ENCODE measurements at regions not wholly inside any gene's neighbourhood (a gene's known extent, or its start where the extent isn't known, plus 50 kb on each side); places are given as distances from the start of the nearest gene placed in this dataset.

- H3K4me3 ChIP-seq (ENCODE audit: low read length) = no peak overlapping the region
- H3F3A ChIP-seq (ENCODE audit: low read length, unreplicated experiment) = no peaks in the 10 kb centered on the region
- DNase-seq (no peak), ATAC-seq (no peak)
- no peak overlapping the region for H3K27ac ChIP-seq (ENCODE audit: low read length)
- no peak overlapping the region for H2AFZ ChIP-seq (ENCODE audit: low read length)
- no peaks in the 10 kb centered on the region for H3K4me1 ChIP-seq (ENCODE audit: insufficient read depth, low read length)
- no peaks in the 10 kb centered on the region for H3K27me3 ChIP-seq (ENCODE audit: low read length)
- H3K9me3 ChIP-seq (ENCODE audit: low read length) = no peaks in the 10 kb centered on the region
- no peak overlapping the region for H3K4me2 ChIP-seq (ENCODE audit: low read length)
- ChIA-PET CTCF (no interaction called here), POLR2A (ENCODE audit: unreplicated experiment) (no interaction called here)
- TF ChIP-seq EZH2phosphoT487 (IDR thresholded peaks at IDR 0.05; ENCODE audit: borderline replicate concordance, low read length) (no peak), EZH2 (IDR thresholded peaks at IDR 0.05; ENCODE audit: low read length, unreplicated experiment) (no peak)
- TF ChIP-seq, protein P1, sequence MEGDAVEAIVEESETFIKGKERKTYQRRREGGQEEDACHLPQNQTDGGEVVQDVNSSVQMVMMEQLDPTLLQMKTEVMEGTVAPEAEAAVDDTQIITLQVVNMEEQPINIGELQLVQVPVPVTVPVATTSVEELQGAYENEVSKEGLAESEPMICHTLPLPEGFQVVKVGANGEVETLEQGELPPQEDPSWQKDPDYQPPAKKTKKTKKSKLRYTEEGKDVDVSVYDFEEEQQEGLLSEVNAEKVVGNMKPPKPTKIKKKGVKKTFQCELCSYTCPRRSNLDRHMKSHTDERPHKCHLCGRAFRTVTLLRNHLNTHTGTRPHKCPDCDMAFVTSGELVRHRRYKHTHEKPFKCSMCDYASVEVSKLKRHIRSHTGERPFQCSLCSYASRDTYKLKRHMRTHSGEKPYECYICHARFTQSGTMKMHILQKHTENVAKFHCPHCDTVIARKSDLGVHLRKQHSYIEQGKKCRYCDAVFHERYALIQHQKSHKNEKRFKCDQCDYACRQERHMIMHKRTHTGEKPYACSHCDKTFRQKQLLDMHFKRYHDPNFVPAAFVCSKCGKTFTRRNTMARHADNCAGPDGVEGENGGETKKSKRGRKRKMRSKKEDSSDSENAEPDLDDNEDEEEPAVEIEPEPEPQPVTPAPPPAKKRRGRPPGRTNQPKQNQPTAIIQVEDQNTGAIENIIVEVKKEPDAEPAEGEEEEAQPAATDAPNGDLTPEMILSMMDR (conservative IDR thresholded peaks at IDR 0.05; ENCODE audit: low read depth, low read length) = no peak
- intact Hi-C loops (cut with micrococcal nuclease) = no loop called here
- H3K9me2 ChIP-seq (replicated peaks; ENCODE audit: low read length) = no peaks in the 10 kb centered on the region
- no peaks in the 10 kb centered on the region for H4K20me1 ChIP-seq (ENCODE audit: low read length)
- H3K36me3 ChIP-seq (ENCODE audit: low read depth, low read length) = no peaks in the 10 kb centered on the region
- BruUV-seq (replicated peaks) = no TSS peak
- H3K9ac ChIP-seq (ENCODE audit: low read length) = no peak overlapping the region
- H3K79me2 ChIP-seq (ENCODE audit: low read length) = no peaks in the 10 kb centered on the region
These were observed 326.9 kb upstream of the NPSR1 start for GRCh38 chr7:34331102-34331501.

- BruUV-seq (replicated peaks) = no TSS peak
These were observed 326.0 kb upstream of the NPSR1 start for GRCh38 chr7:34332006-34332405.

GRCh38 chr7:34333184-34333583, 324.8 kb upstream of the NPSR1 start:
- Histone ChIP-seq H4K20me1 (ENCODE audit: low read length) (no peaks in the 10 kb centered on the region), H3K27ac (ENCODE audit: low read length) (no peak overlapping the region), H3K9me3 (ENCODE audit: low read length) (no peaks in the 10 kb centered on the region), H3K36me3 (ENCODE audit: low read depth, low read length) (no peaks in the 10 kb centered on the region), H3K4me3 (ENCODE audit: low read length) (no peak overlapping the region), H3K4me2 (ENCODE audit: low read length) (no peak overlapping the region), H3F3A (ENCODE audit: low read length, unreplicated experiment) (no peaks in the 10 kb centered on the region), H3K27me3 (ENCODE audit: low read length) (no peaks in the 10 kb centered on the region), H2AFZ (ENCODE audit: low read length) (no peak overlapping the region), H3K9me2 (replicated peaks; ENCODE audit: low read length) (no peaks in the 10 kb centered on the region), H3K79me2 (ENCODE audit: low read length) (no peaks in the 10 kb centered on the region), H3K9ac (ENCODE audit: low read length) (no peak overlapping the region), H3K4me1 (ENCODE audit: insufficient read depth, low read length) (no peaks in the 10 kb centered on the region)
- BruUV-seq (replicated peaks) = no TSS peak
- intact Hi-C loops (cut with micrococcal nuclease) = no loop called here
- POLR2A ChIA-PET (ENCODE audit: unreplicated experiment) = no interaction called here
- no peak for TF ChIP-seq EZH2phosphoT487 (IDR thresholded peaks at IDR 0.05; ENCODE audit: borderline replicate concordance, low read length)
- TF ChIP-seq EZH2 (IDR thresholded peaks at IDR 0.05; ENCODE audit: low read length, unreplicated experiment) = no peak
- TF ChIP-seq, protein P1 (conservative IDR thresholded peaks at IDR 0.05; ENCODE audit: low read depth, low read length) = no peak
- CTCF ChIA-PET = no interaction called here
- no peak for DNase-seq
- ATAC-seq = no peak

More at GRCh38 chr7:34332006-34332405, 326.0 kb upstream of the NPSR1 start:
- TF ChIP-seq, protein P1 (conservative IDR thresholded peaks at IDR 0.05; ENCODE audit: low read depth, low read length) = no peak
- no peak for TF ChIP-seq EZH2 (IDR thresholded peaks at IDR 0.05; ENCODE audit: low read length, unreplicated experiment)
- no peak for TF ChIP-seq EZH2phosphoT487 (IDR thresholded peaks at IDR 0.05; ENCODE audit: borderline replicate concordance, low read length)
- H3K27ac ChIP-seq (ENCODE audit: low read length) = no peak overlapping the region
- ATAC-seq (no peak), DNase-seq (no peak)
- no peaks in the 10 kb centered on the region for H3F3A ChIP-seq (ENCODE audit: low read length, unreplicated experiment)
- H3K27me3 ChIP-seq (ENCODE audit: low read length) = no peaks in the 10 kb centered on the region
- no peak overlapping the region for H3K4me3 ChIP-seq (ENCODE audit: low read length)
- H3K36me3 ChIP-seq (ENCODE audit: low read depth, low read length) = no peaks in the 10 kb centered on the region
- intact Hi-C loops (cut with micrococcal nuclease) = no loop called here
- no peak overlapping the region for H3K4me2 ChIP-seq (ENCODE audit: low read length)
- no peak overlapping the region for H3K9ac ChIP-seq (ENCODE audit: low read length)
- H2AFZ ChIP-seq (ENCODE audit: low read length) = no peak overlapping the region
- ChIA-PET CTCF (no interaction called here), POLR2A (ENCODE audit: unreplicated experiment) (no interaction called here)
- no peaks in the 10 kb centered on the region for H3K9me3 ChIP-seq (ENCODE audit: low read length)
- no peaks in the 10 kb centered on the region for H3K9me2 ChIP-seq (replicated peaks; ENCODE audit: low read length)
- H4K20me1 ChIP-seq (ENCODE audit: low read length) = no peaks in the 10 kb centered on the region
- H3K4me1 ChIP-seq (ENCODE audit: insufficient read depth, low read length) = no peaks in the 10 kb centered on the region
- H3K79me2 ChIP-seq (ENCODE audit: low read length) = no peaks in the 10 kb centered on the region

Measured in PC-3 (cell line).